GM12864 (cell line): ENCODE measurements at regions not wholly inside any gene's neighbourhood (a gene's known extent, or its start where the extent isn't known, plus 50 kb on each side); places are given as distances from the start of the nearest gene placed in this dataset.

Source experiments
- DNase-seq: peaks from one replicate; pipeline ENCODE4 v3.0.0-alpha.2; 2011; ENCODE audit warnings: low read depth
- H3K4me3 ChIP-seq: 2 replicates; pipeline ENCODE4 v1.5.1; 2011; ENCODE audit warnings: mild to moderate bottlenecking, low read depth, low read length, control low read depth
- CTCF ChIP-seq: IDR thresholded peaks from 2 replicates; pipeline ENCODE4 v1.5.1; 2011; ENCODE audit warnings: low read depth, mild to moderate bottlenecking, moderate library complexity, low read length, control low read depth, inconsistent platforms; ENCODE audit errors: missing control alignments

GRCh38 chr10:78968300-78968942, 100.3 kb upstream of the ZMIZ1 start:
- H3K4me3 ChIP-seq, result no peak overlapping the region
- no peak for DNase-seq
- no peak for TF ChIP-seq CTCF

- no peak for DNase-seq
These were observed 99.8 kb upstream of the ZMIZ1 start for GRCh38 chr10:78968943-78969342.

DNA sequence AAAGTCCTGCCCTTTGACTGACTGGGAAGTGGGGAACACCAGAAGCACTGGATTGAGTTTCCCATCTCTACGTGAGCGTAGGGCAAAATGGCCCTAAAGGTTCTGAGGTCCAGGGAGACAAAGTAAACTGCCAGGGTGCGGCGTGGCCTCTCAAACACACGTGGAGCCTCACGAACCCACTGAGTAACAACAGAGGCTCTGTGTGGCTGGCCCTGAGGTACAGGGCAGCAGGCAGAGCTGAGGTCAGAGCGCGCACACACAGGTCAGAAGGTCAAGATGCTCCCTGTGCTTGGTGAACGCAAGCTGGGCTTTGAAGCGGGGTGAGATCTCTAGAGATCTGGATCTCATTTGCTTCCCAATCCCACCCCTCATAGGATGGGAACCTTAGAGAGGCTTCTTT, 99.0 kb upstream of the ZMIZ1 start:
- DNase-seq, result no peak
- no peak overlapping the region for H3K4me3 ChIP-seq
- TF ChIP-seq CTCF, result no peak

More at GRCh38 chr10:78968943-78969342, 99.8 kb upstream of the ZMIZ1 start:
- TF ChIP-seq CTCF, result no peak
- H3K4me3 ChIP-seq, result no peak overlapping the region

DNA sequence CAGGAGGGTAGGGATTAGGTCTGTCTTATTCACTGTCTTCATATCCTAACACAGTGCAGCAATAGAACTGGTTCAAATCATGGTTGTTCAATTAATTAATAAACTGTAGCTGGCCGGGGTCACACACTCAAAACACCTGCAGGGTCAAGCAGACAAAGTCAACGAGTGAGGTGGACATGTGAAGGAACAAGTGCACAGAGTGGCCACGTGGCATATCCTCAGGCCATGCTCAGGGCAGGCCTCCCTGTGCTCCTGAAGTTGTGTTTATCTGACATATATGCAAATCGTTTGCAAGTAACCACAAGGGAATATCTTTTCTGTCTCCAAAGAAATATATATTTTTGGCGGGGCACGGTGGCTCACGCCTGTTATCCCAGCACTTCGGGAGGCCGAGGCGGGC, 98.5 kb upstream of the ZMIZ1 start:
- no peak for TF ChIP-seq CTCF
- no peak for DNase-seq
- H3K4me3 ChIP-seq, result no peak overlapping the region

GRCh38 chr10:78971094-78971682, 97.6 kb upstream of the ZMIZ1 start:
- no peak overlapping the region for H3K4me3 ChIP-seq
- no peak for DNase-seq
- no peak for TF ChIP-seq CTCF

GRCh38 chr10:78972160-78972946, 96.4 kb upstream of the ZMIZ1 start:
- H3K4me3 ChIP-seq, result no peak overlapping the region
- no peak for TF ChIP-seq CTCF
- DNase-seq, result no peak
